ENCODE measurements at regions not wholly inside any gene's neighbourhood (a gene's known extent, or its start where the extent isn't known, plus 50 kb on each side); places are given as distances from the start of the nearest gene placed in this dataset.

- TF ChIP-seq CTCF (IDR thresholded peaks at IDR 0.05; ENCODE audit: low read depth, low read length): no peak
- no peak overlapping the region for H3K4me3 ChIP-seq (ENCODE audit: low read depth, low read length)
These were observed 130.4 kb downstream of the OLIG3 start for GRCh38 chr6:137363805-137364138.

- TF ChIP-seq CTCF (IDR thresholded peaks at IDR 0.05; ENCODE audit: low read depth, low read length): no peak
These were observed 131.1 kb downstream of the OLIG3 start for GRCh38 chr6:137362878-137363804.

DNA sequence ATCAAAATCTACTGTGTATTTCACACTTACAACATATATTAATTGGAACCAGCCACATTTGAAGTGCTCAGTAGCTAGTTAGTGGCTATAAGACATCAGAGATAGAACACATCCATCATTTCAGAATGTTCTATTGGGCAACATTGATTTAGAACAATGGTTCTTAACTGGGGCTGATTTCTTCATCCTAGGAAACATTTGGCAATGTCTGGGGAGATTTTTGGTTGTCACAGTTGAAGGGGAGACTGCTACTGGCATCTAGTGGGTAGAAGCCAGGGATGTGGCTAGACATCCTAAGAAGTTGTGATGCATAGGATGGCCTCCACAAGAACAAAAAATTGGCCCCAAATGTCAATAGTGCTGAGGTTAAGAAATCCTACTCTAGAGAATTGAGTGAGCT, 132.5 kb downstream of the OLIG3 start:
- TF ChIP-seq CTCF (IDR thresholded peaks at IDR 0.05; ENCODE audit: low read depth, low read length): no peak

More at GRCh38 chr6:137362878-137363804, 131.1 kb downstream of the OLIG3 start:
- no peak overlapping the region for H3K4me3 ChIP-seq (ENCODE audit: low read depth, low read length)

GRCh38 chr6:137358273-137358672, 135.9 kb downstream of the OLIG3 start:
- H3K4me3 ChIP-seq (ENCODE audit: low read depth, low read length): no peak overlapping the region
- no peak for TF ChIP-seq CTCF (IDR thresholded peaks at IDR 0.05; ENCODE audit: low read depth, low read length)

More for the DNA sequence above, 132.5 kb downstream of the OLIG3 start:
- no peak overlapping the region for H3K4me3 ChIP-seq (ENCODE audit: low read depth, low read length)

- no peak overlapping the region for H3K4me3 ChIP-seq (ENCODE audit: low read depth, low read length)
- TF ChIP-seq CTCF (IDR thresholded peaks at IDR 0.05; ENCODE audit: low read depth, low read length): no peak
These were observed 136.3 kb downstream of the OLIG3 start for GRCh38 chr6:137357948-137358266.

GRCh38 chr6:137357263-137357947, 136.8 kb downstream of the OLIG3 start:
- no peak for TF ChIP-seq CTCF (IDR thresholded peaks at IDR 0.05; ENCODE audit: low read depth, low read length)
- H3K4me3 ChIP-seq (ENCODE audit: low read depth, low read length): no peak overlapping the region

- H3K4me3 ChIP-seq (ENCODE audit: low read depth, low read length): no peak overlapping the region
- TF ChIP-seq CTCF (IDR thresholded peaks at IDR 0.05; ENCODE audit: low read depth, low read length): no peak
These were observed 134.7 kb upstream of the IFNGR1 start for GRCh38 chr6:137353842-137354397.

Data from WI38 (cell line).